ENCODE measurements at regions not wholly inside any gene's neighbourhood (a gene's known extent, or its start where the extent isn't known, plus 50 kb on each side); places are given as distances from the start of the nearest gene placed in this dataset.

- DNase-seq (ENCODE audit: low read depth) = no peak
- H3K4me3 ChIP-seq (ENCODE audit: low read length) = no peak overlapping the region
- TF ChIP-seq CTCF (IDR thresholded peaks at IDR 0.05; ENCODE audit: insufficient read depth, low read depth, low read length, missing control alignments) = no peak
Measured at GRCh38 chr22:48507595-48508350, 1319.9 kb downstream of the BRD1 start.

GRCh38 chr22:48507171-48507570 lies 1320.5 kb downstream of the BRD1 start:
- no peak for TF ChIP-seq CTCF (IDR thresholded peaks at IDR 0.05; ENCODE audit: insufficient read depth, low read depth, low read length, missing control alignments)
- DNase-seq (ENCODE audit: low read depth) = no peak
- no peak overlapping the region for H3K4me3 ChIP-seq (ENCODE audit: low read length)

DNA sequence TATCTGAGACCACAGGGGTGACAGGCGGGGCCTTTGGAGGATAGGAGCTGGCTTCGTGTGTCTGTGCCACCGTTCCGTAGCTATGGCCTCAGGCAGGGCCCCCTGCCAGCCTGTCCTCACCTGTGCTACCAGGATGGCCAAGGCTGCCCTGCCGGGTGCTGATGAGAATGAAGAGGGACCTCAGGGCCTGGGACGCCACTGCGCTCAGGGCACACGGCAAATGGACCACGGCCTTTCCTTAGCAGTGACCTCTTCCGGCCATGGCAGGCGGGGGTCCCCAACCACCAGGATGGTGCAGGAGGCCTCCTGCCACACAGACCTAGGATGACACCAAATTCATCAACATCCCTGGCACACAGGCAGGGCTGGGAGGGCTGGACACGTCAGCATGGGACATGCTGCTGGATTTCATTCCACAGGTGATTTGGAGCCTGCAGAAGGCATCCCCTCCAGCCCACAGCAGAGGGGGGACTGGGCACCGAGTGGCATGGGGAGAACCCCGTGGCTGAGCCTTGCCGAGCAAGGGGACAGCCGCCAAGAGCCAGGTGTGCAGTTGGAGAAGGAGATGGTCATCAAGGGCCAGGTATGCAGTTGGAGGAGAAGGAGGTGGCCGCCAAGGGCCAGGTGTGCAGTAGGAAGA lies 1321.0 kb downstream of the BRD1 start:
- no peak overlapping the region for H3K4me3 ChIP-seq (ENCODE audit: low read length)
- TF ChIP-seq CTCF (IDR thresholded peaks at IDR 0.05; ENCODE audit: insufficient read depth, low read depth, low read length, missing control alignments) = no peak
- no peak for DNase-seq (ENCODE audit: low read depth)

DNA sequence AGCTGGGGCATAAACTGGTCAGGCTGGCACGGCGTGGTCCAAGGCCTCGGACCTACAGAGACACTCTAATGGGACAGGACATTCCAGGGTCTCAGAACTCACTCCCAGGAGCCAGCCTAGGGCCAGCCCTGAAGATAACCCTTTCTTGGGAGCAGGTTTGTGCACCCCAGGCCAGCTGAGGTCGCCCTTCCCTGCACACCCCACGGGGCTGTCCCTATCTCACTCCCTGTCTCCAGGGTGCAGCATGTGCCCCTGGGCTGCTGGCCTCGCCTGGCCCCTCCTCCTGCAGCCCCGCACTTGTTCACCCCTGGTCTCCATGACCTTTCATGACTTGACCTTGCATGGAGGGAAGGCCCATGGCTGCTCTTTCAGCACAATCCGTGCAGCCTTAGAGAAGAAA lies 1321.8 kb downstream of the BRD1 start:
- no peak overlapping the region for H3K4me3 ChIP-seq (ENCODE audit: low read length)
- DNase-seq (ENCODE audit: low read depth) = no peak
- no peak for TF ChIP-seq CTCF (IDR thresholded peaks at IDR 0.05; ENCODE audit: insufficient read depth, low read depth, low read length, missing control alignments)

- H3K4me3 ChIP-seq (ENCODE audit: low read length) = no peak overlapping the region
- no peak for DNase-seq (ENCODE audit: low read depth)
- no peak for TF ChIP-seq CTCF (IDR thresholded peaks at IDR 0.05; ENCODE audit: insufficient read depth, low read depth, low read length, missing control alignments)
Measured at GRCh38 chr22:48504519-48505140, 1323.0 kb downstream of the BRD1 start.

GRCh38 chr22:48503876-48504275 lies 1323.8 kb downstream of the BRD1 start:
- no peak for TF ChIP-seq CTCF (IDR thresholded peaks at IDR 0.05; ENCODE audit: insufficient read depth, low read depth, low read length, missing control alignments)
- no peak overlapping the region for H3K4me3 ChIP-seq (ENCODE audit: low read length)
- DNase-seq (ENCODE audit: low read depth) = no peak

Measured in epithelial cell of esophagus (primary cell).